Liver (tissue), 8 donors: ENCODE measurements at regions not wholly inside any gene's neighbourhood (a gene's known extent, or its start where the extent isn't known, plus 50 kb on each side); places are given as distances from the start of the nearest gene placed in this dataset.

Experiments used
- DNase-seq: peaks from one replicate; pipeline ENCODE4 v3.0.0-alpha.2; 2017; ENCODE audit warnings: low spot score
- H3K27ac ChIP-seq, 2 donors: one replicate each; pipeline ENCODE4 v1.7.0; 2013; ENCODE audit warnings: inconsistent platforms in 2 of 2, low read length in 2 of 2, control low read depth in 1 of 2, low read depth in 1 of 2, mild to moderate bottlenecking in 1 of 2
- H3K27me3 ChIP-seq, 4 donors: one replicate each; pipeline versions ENCODE4 v1.6.1 to v1.7.0; 2013; ENCODE audit warnings: low read length in 3 of 4, inconsistent platforms in 1 of 4, mild to moderate bottlenecking in 1 of 4, moderate library complexity in 1 of 4; ENCODE audit not compliant: control insufficient read depth in 4 of 4, insufficient read depth in 4 of 4
- H3K36me3 ChIP-seq, 4 donors: one replicate each; pipeline versions ENCODE4 v1.6.1 to v1.7.0; 2013; ENCODE audit warnings: low read length in 3 of 4, mild to moderate bottlenecking in 3 of 4, low read depth in 1 of 4, moderate library complexity in 1 of 4; ENCODE audit not compliant: control insufficient read depth in 4 of 4, insufficient read depth in 3 of 4
- H3K4me1 ChIP-seq, 4 donors: one replicate each; pipeline versions ENCODE4 v1.6.1 to v1.7.0; 2013; ENCODE audit warnings: low read length in 3 of 4, mild to moderate bottlenecking in 3 of 4, moderate library complexity in 1 of 4; ENCODE audit not compliant: control insufficient read depth in 4 of 4, insufficient read depth in 4 of 4
- H3K4me3 ChIP-seq, 3 donors: one replicate each; pipeline versions ENCODE4 v1.6.1 to v1.7.0; 2013; ENCODE audit warnings: low read length in 3 of 3, control low read depth in 1 of 3, low read depth in 1 of 3, mild to moderate bottlenecking in 1 of 3
- H3K9ac ChIP-seq, 2 donors: one replicate each; pipeline ENCODE4 v1.7.0; 2013; ENCODE audit warnings: low read length in 2 of 2, mild to moderate bottlenecking in 2 of 2, moderate library complexity in 2 of 2, control low read depth in 1 of 2, low read depth in 1 of 2
- H3K9me3 ChIP-seq, 4 donors: one replicate each; pipeline versions ENCODE4 v1.6.1 to v1.7.0; 2013; ENCODE audit warnings: low read length in 3 of 4; ENCODE audit not compliant: control insufficient read depth in 4 of 4
- ATF3 ChIP-seq: IDR thresholded peaks from 2 replicates; pipeline ENCODE4 v1.6.1; 2016; ENCODE audit warnings: antibody characterized with exemption
- CTCF ChIP-seq: fragments of 150-350 bp; IDR thresholded peaks from 2 replicates; pipeline ENCODE4 v1.5.1; 2017; ENCODE audit warnings: improper control_type of control experiment, low read depth, low read length; ENCODE audit not compliant: missing input control
- EGR1 ChIP-seq, 2 donors: IDR thresholded peaks; 2 replicates each; pipeline ENCODE4 v1.6.1; 2016 to 2018; ENCODE audit warnings: antibody characterized with exemption in 2 of 2, low read depth in 2 of 2
- FOXA1 ChIP-seq: IDR thresholded peaks from 2 replicates; pipeline ENCODE4 v1.6.1; 2016; ENCODE audit warnings: antibody characterized with exemption
- FOXA2 ChIP-seq: IDR thresholded peaks from 2 replicates; pipeline ENCODE4 v1.6.1; 2016; ENCODE audit warnings: antibody characterized with exemption
- HNF4A ChIP-seq, 2 donors: conservative IDR thresholded peaks; 2 replicates each; pipeline ENCODE4 v1.6.1; 2016; ENCODE audit warnings: antibody characterized with exemption in 2 of 2, mild to moderate bottlenecking in 2 of 2
- HNF4G ChIP-seq: IDR thresholded peaks from 2 replicates; pipeline ENCODE4 v1.6.1; 2016; ENCODE audit warnings: antibody characterized with exemption
- JUND ChIP-seq, 2 donors: IDR thresholded peaks; 2 replicates each; pipeline ENCODE4 v1.6.1; 2016; ENCODE audit warnings: antibody characterized with exemption in 2 of 2
- NR2F2 ChIP-seq: IDR thresholded peaks from 2 replicates; pipeline ENCODE4 v1.6.1; 2016; ENCODE audit warnings: antibody characterized with exemption
- RAD21 ChIP-seq, 2 donors: IDR thresholded peaks; 2 replicates each; pipeline ENCODE4 v1.6.1; 2016; ENCODE audit warnings: antibody characterized with exemption in 2 of 2, mild to moderate bottlenecking in 2 of 2
- REST ChIP-seq: IDR thresholded peaks from 2 replicates; pipeline ENCODE4 v1.6.1; 2016; ENCODE audit warnings: antibody characterized with exemption, mild to moderate bottlenecking
- RXRA ChIP-seq, 2 donors: IDR thresholded peaks; 2 replicates each; pipeline ENCODE4 v1.6.1; 2017 to 2018; ENCODE audit warnings: antibody characterized with exemption in 2 of 2, mild to moderate bottlenecking in 1 of 2
- SP1 ChIP-seq: IDR thresholded peaks from 2 replicates; pipeline ENCODE4 v1.6.1; 2018; ENCODE audit warnings: antibody characterized with exemption, mild to moderate bottlenecking
- TAF1 ChIP-seq: conservative IDR thresholded peaks from 2 replicates; pipeline ENCODE4 v1.6.1; 2016; ENCODE audit warnings: antibody characterized with exemption, mild to moderate bottlenecking
- YY1 ChIP-seq: IDR thresholded peaks from 2 replicates; pipeline ENCODE4 v1.6.1; 2016; ENCODE audit warnings: antibody characterized with exemption, mild to moderate bottlenecking
- ZBTB33 ChIP-seq: IDR thresholded peaks from 2 replicates; pipeline ENCODE4 v1.6.1; 2016; ENCODE audit warnings: antibody characterized with exemption
- WGBS: extraction: QIAGEN DNeasy Blood & Tissue Kit; methylation state at CpG from one replicate; pipeline ENCODE4 v1.1.7; 2013; 5-methylcytosine and 5-hydroxymethylcytosine counted together
- donor health status: healthy.
- donor health status: healthy.
- donor health status: healthy.
- donor health status: healthy.
- donor health status: healthy.

- no peaks in the 10 kb centered on the region for H3K27me3 ChIP-seq
- H3K4me3 ChIP-seq: no peak overlapping the region
- no peak overlapping the region for H3K27ac ChIP-seq
- 53% methylated on average over 2 of the region's 2 CpGs for WGBS
- H3K9me3 ChIP-seq: no peaks in the 10 kb centered on the region
- DNase-seq: no peak
- H3K9ac ChIP-seq: no peak overlapping the region
- H3K36me3 ChIP-seq: no peaks in the 10 kb centered on the region
- TF ChIP-seq TAF1 (no peak), HNF4A (conservative IDR thresholded peaks at IDR 0.05) (no peak), YY1 (no peak), FOXA2 (no peak), SP1 (no peak)
- no peaks in the 10 kb centered on the region for H3K4me1 ChIP-seq
These were observed 371.2 kb downstream of the SPRY1 start for GRCh38 chr4:123767806-123768205.

- no peak for TF ChIP-seq SP1
- TF ChIP-seq FOXA2: no peak
- TF ChIP-seq JUND (IDR thresholded peaks at IDR 0.05): no peak
- no peak for TF ChIP-seq REST
- no peak for TF ChIP-seq RXRA (IDR thresholded peaks at IDR 0.05)
- Histone ChIP-seq H3K36me3 (no peaks in the 10 kb centered on the region), H3K9me3 (no peaks in the 10 kb centered on the region), H3K27me3 (no peaks in the 10 kb centered on the region), H3K27ac (no peak overlapping the region), H3K4me3 (no peak overlapping the region), H3K4me1 (no peaks in the 10 kb centered on the region), H3K9ac (no peak overlapping the region)
- DNase-seq: no peak
- WGBS: 93% methylated on average over 3 of the region's 3 CpGs
These were observed 374.3 kb downstream of the SPRY1 start for GRCh38 chr4:123770884-123771283.

- no peaks in the 10 kb centered on the region for H3K27me3 ChIP-seq
- no peak overlapping the region for H3K9ac ChIP-seq
- H3K36me3 ChIP-seq: no peaks in the 10 kb centered on the region
- no peak overlapping the region for H3K27ac ChIP-seq
- no peak overlapping the region for H3K4me3 ChIP-seq
- H3K9me3 ChIP-seq: no peaks in the 10 kb centered on the region
- H3K4me1 ChIP-seq: no peaks in the 10 kb centered on the region
- DNase-seq: no peak
- WGBS: 92% methylated on average over 1 of the region's 1 CpG
- TF ChIP-seq RAD21 (IDR thresholded peaks at IDR 0.05) (no peak), NR2F2 (no peak), CTCF (no peak), HNF4A (conservative IDR thresholded peaks at IDR 0.05) (no peak), FOXA2 (no peak), TAF1 (no peak), ATF3 (no peak), ZBTB33 (no peak), FOXA1 (no peak), EGR1 (IDR thresholded peaks at IDR 0.05; ENCODE audit: low read depth in 2 of 2) (no peak), SP1 (no peak), HNF4G (no peak)
These were observed 379.7 kb downstream of the SPRY1 start for GRCh38 chr4:123776267-123776666.
